ENCODE measurements at regions not wholly inside any gene's neighbourhood (a gene's known extent, or its start where the extent isn't known, plus 50 kb on each side); places are given as distances from the start of the nearest gene placed in this dataset.
A peak's percentile ranks its signal among the peaks of the same experiment; 100 is the strongest.

DNA sequence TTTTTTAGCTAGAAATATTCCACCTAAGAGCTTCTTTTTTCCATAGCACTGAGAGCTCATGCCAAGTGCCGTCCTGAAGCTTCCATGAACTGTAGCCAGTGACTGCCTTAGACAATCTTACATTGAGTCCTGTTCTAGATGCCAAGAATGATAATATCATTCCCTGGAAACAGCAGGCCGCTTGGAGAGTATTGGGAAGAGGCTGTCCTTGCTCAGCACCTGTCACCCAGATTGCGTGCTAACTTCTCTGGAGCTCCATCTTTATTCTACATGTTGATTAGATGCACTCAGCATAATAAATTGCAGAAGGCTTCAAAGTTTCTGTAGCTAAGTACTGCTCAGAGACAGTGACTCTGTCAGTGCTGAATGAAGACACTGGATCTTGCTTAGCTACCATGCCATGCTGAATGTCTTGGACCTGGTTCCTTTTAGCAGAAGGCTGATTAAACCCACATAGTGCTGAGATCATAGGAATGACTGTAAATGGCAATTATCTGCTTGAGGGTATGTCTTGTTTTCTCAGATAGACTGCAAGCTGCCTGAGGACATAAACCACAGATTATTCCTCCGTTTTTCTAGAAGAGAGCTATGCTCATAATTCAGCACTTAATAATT, 83.1 kb upstream of the IRF2BP2 start:
- DNase-seq: no peak
- TF ChIP-seq, protein P1, sequence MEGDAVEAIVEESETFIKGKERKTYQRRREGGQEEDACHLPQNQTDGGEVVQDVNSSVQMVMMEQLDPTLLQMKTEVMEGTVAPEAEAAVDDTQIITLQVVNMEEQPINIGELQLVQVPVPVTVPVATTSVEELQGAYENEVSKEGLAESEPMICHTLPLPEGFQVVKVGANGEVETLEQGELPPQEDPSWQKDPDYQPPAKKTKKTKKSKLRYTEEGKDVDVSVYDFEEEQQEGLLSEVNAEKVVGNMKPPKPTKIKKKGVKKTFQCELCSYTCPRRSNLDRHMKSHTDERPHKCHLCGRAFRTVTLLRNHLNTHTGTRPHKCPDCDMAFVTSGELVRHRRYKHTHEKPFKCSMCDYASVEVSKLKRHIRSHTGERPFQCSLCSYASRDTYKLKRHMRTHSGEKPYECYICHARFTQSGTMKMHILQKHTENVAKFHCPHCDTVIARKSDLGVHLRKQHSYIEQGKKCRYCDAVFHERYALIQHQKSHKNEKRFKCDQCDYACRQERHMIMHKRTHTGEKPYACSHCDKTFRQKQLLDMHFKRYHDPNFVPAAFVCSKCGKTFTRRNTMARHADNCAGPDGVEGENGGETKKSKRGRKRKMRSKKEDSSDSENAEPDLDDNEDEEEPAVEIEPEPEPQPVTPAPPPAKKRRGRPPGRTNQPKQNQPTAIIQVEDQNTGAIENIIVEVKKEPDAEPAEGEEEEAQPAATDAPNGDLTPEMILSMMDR (IDR thresholded peaks at IDR 0.05): no peak
- TF ChIP-seq POLR2AphosphoS5 (IDR thresholded peaks at IDR 0.05) (no peak), POLR2A (IDR thresholded peaks at IDR 0.05) (no peak), EP300 (IDR thresholded peaks at IDR 0.05) (no peak)
- intact Hi-C loops (cut with DNase I): no loop called here
- Histone ChIP-seq H3K9me3 (no peaks in the 10 kb centered on the region), H3K4me3 (no peak overlapping the region), H3K27ac (peak overlapping the region in 1 of 4 donors; percentile 38), H3K36me3 (no peaks in the 10 kb centered on the region), H3K27me3 (no peaks in the 10 kb centered on the region), H3K4me1 (peaks cover 0 to 17% (median 5%) of the 10 kb centered on the region in 4 donors)
- 92 to 93% methylated on average over 4 of the region's 4 CpGs for whole genome bisulfite sequencing, 2 donors

DNA sequence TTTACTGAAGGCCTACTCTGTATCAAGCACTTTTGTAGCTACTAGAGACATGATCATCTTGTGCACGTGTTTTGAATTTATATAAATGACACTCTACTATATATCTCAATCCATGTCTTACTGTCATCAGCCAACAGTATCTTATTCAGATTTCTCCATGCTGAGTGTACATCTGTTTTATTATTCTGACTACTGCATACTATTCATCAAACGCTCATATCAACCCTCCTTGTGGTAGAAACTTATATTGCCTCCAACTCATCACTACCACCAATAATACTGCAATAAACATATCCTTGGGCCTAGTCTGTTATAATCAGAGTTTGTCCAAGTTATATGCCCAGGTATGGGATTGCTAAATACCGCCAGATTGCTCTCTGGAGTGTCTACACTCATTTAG, 81.6 kb upstream of the IRF2BP2 start:
- no peak for DNase-seq
- Histone ChIP-seq H3K27ac (no peak overlapping the region), H3K36me3 (no peaks in the 10 kb centered on the region), H3K4me3 (no peak overlapping the region), H3K4me1 (peaks cover 0 to 9% (median 2%) of the 10 kb centered on the region in 4 donors), H3K9me3 (no peaks in the 10 kb centered on the region), H3K27me3 (no peaks in the 10 kb centered on the region)
- 26 to 50% methylated on average over 3 of the region's 3 CpGs for WGBS, 2 donors
- intact Hi-C loops (cut with DNase I): no loop called here
- TF ChIP-seq EP300 (IDR thresholded peaks at IDR 0.05): no peak
- no peak for TF ChIP-seq POLR2AphosphoS5 (IDR thresholded peaks at IDR 0.05)
- no peak for TF ChIP-seq POLR2A (IDR thresholded peaks at IDR 0.05)
- TF ChIP-seq, protein P1 (IDR thresholded peaks at IDR 0.05): no peak

DNA sequence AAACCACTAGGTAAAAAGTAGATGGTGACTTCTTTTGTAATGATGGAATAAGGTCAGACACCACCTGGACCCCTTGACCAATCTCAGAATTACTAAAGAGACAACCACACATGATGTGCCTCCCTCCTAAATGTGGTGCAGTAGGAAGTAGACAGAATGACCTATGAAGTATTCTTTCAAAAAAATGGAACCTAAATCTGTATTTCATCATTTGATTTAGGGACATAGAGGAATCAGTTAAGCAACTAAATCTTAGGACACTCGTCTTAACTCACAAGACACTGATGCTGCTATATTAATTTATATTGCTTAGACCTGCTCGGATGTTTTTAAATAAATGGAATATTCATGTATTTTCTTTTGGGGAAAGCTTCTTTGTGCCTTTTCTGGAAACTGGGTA, 80.9 kb upstream of the IRF2BP2 start:
- no peak overlapping the region for H3K4me3 ChIP-seq
- no peak for DNase-seq
- no peaks in the 10 kb centered on the region for H3K36me3 ChIP-seq
- H3K4me1 ChIP-seq: peaks cover 0 to 9% (median 2%) of the 10 kb centered on the region in 4 donors
- TF ChIP-seq POLR2AphosphoS5 (IDR thresholded peaks at IDR 0.05) (no peak), EP300 (IDR thresholded peaks at IDR 0.05) (no peak), POLR2A (IDR thresholded peaks at IDR 0.05) (no peak)
- intact Hi-C loops (cut with DNase I): no loop called here
- 91 to 94% methylated on average over 2 of the region's 2 CpGs for WGBS, 2 donors
- no peaks in the 10 kb centered on the region for H3K27me3 ChIP-seq
- H3K27ac ChIP-seq: no peak overlapping the region
- no peaks in the 10 kb centered on the region for H3K9me3 ChIP-seq

DNA sequence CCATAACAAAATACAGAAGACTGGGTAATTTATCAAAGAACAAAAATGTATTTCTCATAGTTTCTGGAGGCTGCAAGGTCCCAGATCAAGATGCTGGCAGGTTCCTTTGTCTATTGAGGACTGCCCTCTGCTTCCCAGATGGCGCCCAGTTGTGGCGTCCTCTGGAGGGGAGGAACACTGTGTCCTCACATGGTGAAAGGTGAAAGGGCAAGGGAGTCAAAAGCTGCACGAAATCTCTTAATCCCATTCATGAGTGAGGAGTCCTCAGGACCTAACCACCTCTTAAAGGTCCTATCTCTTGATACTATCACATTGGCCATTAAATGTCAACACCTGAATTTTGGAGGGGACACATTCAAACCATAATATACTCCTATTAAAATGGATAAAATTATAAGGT, 79.3 kb upstream of the IRF2BP2 start:
- Histone ChIP-seq H3K4me3 (no peak overlapping the region), H3K27me3 (no peaks in the 10 kb centered on the region), H3K4me1 (peaks cover 0 to 13% (median 3%) of the 10 kb centered on the region in 4 donors), H3K27ac (no peak overlapping the region), H3K9me3 (no peaks in the 10 kb centered on the region), H3K36me3 (no peaks in the 10 kb centered on the region)
- intact Hi-C loops (cut with DNase I): no loop called here
- TF ChIP-seq, protein P1 (IDR thresholded peaks at IDR 0.05): no peak
- TF ChIP-seq POLR2A (IDR thresholded peaks at IDR 0.05) (no peak), POLR2AphosphoS5 (IDR thresholded peaks at IDR 0.05) (no peak), EP300 (IDR thresholded peaks at IDR 0.05) (no peak)
- WGBS, 2 donors: 92 to 93% methylated on average over 3 of the region's 3 CpGs
- no peak for DNase-seq

DNA sequence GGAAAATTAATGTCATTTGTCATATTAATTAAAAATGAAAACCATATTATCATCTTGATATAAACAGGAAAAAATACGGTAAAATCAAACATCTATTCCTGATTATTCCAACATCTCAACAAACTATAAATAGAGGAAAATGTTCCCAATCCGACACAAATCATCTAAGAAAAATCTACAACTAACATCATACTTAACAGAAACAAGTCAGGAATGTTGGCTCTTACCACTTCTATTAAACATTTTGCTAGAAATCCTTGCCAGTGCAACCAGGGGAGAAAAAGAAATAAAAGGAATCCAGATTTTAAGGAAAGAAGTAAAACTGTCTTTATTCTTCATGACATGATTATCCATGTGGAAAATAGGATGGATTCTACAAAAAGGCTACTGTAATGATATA, 77.0 kb upstream of the IRF2BP2 start:
- Histone ChIP-seq H3K9me3 (no peaks in the 10 kb centered on the region), H3K27ac (peak overlapping the region in 1 of 4 donors; percentile 7), H3K4me1 (peaks cover 0 to 17% (median 11%) of the 10 kb centered on the region in 4 donors), H3K4me3 (no peak overlapping the region), H3K36me3 (no peaks in the 10 kb centered on the region), H3K27me3 (no peaks in the 10 kb centered on the region)
- TF ChIP-seq EP300 (IDR thresholded peaks at IDR 0.05) (no peak), POLR2A (IDR thresholded peaks at IDR 0.05) (no peak), POLR2AphosphoS5 (IDR thresholded peaks at IDR 0.05) (no peak)
- TF ChIP-seq, protein P1 (IDR thresholded peaks at IDR 0.05): no peak
- WGBS, 2 donors: 90 to 93% methylated on average over 2 of the region's 2 CpGs
- intact Hi-C loops (cut with DNase I): no loop called here
- DNase-seq: no peak
